ENCODE measurements at regions not wholly inside any gene's neighbourhood (a gene's known extent, or its start where the extent isn't known, plus 50 kb on each side); places are given as distances from the start of the nearest gene placed in this dataset.

GRCh38 chr5:105740242-105740641 is 1930.5 kb downstream of the EFNA5 start:
- no peak for DNase-seq

GRCh38 chr5:105739732-105740131 is 1931.0 kb downstream of the EFNA5 start:
- no peak for DNase-seq

DNA sequence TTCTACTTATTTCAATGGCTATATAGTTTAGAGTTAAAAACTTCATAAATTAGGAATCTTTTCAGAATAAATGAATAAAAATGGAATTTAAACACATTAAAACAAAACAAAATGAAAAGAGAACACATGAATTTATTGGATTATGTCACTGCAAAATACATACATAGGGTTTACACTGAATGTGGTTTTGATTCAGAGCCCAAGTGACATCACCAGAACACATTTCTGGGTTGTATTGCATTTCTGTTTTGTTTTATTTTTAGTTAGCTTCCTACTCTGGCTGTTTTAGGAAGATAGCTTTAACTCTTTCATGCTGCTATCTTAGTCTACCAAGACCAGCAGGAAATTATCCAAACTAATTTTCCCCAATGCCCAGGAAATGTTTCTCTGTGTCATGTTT is 1935.0 kb downstream of the EFNA5 start:
- no peak for DNase-seq

- no peak for DNase-seq
Measured at GRCh38 chr5:105730982-105731381, 1939.8 kb downstream of the EFNA5 start.

DNA sequence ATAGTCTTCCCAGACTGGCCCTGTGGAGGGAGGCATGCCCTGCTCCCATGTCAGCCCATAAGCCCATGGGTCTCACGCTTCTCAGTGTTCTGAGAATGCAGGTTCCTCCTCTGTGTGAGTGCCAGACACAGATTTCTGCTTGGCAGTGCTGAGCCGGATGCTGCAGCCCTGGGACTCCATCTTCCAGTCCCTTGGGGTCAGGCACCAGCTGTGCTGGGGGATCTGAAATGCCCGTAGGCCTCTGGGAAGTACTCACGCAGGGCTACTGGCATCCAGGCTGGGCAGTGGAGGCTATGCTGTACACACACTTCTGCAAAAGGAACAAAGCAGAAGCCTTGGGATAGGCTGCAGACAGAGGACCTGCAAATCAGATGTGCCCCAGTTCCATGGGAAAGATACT is 1944.6 kb downstream of the EFNA5 start:
- DNase-seq, result no peak

- DNase-seq, result no peak
Measured at GRCh38 chr5:105708442-105708841, 1962.3 kb downstream of the EFNA5 start.

- no peak for DNase-seq
Measured at GRCh38 chr5:105702323-105702722, 1968.4 kb downstream of the EFNA5 start.

DNA sequence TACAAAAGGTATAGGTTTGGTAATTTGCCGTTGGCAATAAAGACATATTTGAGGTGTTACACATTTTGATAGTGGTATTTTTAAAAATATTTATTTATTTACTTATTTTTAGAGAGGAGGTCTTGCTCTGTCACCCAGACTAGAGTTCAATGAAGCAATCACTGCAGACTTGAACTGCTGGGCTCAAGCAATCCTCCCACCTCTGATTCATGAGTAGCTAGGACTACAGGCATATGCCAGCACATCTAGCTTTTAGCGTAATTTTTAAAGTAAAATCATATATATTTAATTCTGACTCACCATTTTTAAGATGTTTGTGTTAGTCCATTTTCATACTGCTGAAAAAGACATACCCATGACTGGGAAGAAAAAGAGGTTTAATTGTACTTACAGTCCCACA is 1974.3 kb downstream of the EFNA5 start:
- DNase-seq, result no peak

DNA sequence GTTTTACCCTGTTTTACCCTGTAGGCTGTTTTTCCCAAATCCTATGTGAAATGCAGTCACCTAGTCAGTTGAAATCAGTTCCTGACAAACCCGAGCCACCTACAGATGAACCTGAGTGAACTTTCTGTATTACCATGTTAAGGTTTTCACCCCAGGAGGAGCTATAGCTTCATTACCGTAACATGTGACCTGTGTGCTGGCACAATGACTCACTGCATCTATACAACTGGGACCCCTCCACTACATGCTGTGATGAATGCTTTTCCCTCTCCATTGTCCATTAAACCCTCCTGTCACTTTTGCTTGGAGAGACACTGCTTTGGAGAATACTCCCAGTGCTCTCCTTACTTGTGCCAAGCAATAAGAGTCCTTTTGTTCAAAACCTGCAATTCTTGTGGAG is 1974.8 kb downstream of the EFNA5 start:
- no peak for DNase-seq

DNA sequence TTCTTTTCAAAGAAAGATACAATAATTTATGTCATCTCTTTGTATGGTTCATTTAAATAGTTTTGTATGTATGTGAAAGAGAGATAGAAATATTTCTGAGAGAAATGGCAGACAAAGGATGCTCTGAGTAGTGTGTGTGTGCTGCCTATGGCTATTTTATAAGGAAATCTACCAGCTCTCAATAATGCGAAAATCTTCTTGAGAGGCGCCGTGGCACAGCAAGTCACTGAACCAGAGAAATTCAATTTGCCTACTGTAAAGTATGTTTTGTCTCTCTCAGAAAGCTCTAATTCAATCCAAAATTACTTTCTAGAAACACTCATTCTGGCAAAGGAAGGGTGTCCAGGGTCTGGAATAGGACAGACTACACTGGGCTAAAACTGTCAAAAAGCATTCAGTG is 1981.1 kb downstream of the EFNA5 start:
- DNase-seq, result no peak

DNA sequence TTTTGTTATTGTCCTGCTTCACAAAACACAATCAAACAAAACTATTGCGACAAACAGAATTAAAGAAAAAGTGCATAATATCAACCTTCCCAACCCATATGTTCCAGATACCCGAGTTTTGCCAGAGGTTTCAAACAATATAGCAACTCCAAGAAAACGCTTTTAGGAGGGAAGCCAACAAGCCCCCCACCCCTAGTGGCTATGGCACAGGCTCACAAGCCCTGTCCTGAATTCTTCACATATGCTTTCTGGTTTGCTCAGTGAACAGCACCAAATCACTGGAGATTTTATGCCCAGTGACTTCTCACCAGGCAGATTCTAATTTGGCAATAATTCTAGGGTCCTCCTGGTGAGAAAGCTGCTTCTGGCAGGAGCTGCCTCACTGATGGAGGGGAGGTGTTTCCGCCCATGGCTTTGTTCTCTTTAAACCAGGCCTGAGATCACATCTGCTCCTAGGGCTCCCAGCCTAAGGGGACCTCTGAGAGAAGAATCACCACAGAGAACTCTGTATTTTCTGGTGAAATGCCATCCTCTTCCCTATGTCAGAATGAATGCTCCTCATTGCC is 1982.4 kb downstream of the EFNA5 start:
- no peak for DNase-seq

DNA sequence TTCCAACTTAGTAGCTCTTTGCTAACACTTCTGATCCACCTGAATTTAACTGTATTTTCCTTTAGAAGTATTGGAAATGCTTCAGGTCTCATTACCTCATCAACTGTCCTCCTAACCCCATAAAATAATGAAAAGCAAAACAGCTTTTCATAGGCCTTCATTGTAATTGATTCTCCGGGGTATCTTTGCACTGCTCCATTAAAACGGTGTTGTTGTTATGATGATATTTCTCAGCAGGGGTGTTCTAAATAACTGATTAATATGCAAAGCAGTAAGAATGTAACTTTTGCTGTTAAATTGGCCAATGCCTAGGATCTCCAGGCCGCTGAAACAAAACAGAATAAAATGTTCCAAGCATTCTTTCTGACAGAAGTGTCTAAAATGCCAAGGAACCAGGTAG is 1983.2 kb downstream of the EFNA5 start:
- no peak for DNase-seq

DNA sequence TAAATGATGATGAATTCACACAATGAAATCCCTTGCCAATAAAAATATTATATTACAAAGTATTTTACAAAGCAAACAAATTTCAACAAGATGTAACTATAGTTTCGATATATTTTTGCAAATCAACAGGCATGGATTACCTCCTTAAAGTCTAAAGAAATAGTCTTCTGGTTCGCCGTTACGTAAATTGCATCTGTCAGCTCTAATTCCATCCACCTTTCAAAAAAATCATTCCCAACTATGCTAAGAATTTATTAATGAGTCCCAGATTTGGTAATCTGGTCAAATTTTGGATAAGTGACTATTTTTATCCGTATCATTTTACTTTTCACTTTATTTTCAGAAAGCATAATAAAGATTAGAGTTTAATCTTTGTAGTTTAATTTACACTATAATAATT is 1984.9 kb downstream of the EFNA5 start:
- DNase-seq, result no peak

DNA sequence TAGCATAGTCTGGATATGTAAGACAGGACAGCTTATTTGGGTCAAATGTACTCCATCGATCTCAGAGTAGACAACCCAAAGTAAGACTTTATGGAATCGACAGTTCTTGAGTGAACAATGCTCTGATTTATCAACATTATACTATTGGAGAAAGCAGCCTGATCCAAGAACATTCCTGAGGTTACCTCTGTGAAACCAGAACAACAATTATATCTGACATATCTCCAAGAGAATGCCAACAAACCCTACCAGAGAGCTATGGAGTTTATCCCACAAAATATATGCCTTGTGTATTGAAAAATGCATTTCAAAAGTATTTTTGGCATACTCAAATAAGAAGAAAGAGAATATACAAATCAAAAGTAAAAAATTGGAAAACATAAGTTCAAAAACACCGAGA is 1985.9 kb downstream of the EFNA5 start:
- no peak for DNase-seq

DNA sequence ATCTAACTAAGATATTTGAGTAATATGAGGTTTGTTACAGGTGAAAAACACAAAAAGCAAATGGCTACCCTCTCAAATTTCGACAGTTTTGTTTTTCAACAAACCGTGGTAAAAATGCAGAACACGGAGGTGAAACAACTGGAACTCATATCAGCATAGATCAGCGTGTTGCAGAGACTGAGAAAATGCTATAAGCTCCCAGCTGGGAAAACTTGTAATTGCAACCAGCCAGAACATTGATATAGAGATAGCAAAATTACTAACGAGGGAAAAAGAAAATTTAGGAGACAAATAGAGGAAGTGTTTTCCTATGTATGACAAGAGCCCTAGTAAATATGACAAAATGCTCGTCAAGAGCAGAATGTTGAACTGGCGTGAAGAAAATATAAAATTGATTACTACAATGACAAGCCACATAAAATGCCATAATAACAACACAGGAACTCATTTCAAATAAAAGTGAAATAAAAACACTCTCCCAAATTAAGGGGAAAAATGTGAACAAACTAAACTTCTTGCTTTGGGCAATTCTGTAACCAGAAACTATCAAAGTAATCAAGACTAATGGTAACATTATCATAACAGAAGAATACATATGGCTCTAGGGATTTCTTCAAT is 1989.8 kb downstream of the EFNA5 start:
- DNase-seq, result no peak

DNA sequence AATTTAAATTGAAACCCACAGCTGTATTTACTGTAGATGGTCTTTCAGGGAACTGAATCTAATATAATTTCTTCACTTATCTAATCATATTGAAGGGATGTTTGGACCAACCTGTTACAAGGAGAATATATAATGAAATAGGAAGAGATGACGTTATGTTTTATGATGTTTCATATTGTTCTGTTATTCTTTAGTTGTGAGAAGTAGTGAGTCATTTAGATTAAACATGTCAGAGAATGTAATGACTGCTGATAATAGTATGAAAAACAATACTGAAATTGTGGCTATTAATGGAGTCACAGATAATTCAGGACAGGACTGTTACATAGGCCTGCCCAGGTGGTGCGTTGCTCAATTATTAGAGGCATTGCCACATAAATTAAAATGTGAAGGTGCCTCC is 1993.4 kb downstream of the EFNA5 start:
- no peak for DNase-seq

DNA sequence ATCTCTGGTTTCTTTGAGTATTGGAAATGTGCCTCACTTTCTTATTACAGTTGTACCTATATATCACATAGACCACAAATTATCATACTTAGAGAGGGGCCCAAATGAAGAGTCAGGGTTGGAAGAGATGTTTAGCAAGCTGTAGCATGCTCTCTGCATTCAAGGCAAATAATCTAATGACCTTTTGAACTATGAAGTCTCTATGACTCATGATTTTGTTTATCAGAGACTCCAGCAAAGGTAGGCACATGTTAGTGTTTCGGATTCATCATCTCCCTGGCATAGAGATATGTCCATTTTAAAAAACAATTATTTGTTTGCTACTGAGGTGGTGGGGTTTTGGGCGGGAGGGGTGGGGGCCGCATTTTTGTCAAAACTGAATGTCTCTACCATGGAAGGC is 2000.1 kb downstream of the EFNA5 start:
- DNase-seq, result no peak

- DNase-seq, result no peak
Measured at GRCh38 chr5:105663671-105664070, 2007.1 kb downstream of the EFNA5 start.

DNA sequence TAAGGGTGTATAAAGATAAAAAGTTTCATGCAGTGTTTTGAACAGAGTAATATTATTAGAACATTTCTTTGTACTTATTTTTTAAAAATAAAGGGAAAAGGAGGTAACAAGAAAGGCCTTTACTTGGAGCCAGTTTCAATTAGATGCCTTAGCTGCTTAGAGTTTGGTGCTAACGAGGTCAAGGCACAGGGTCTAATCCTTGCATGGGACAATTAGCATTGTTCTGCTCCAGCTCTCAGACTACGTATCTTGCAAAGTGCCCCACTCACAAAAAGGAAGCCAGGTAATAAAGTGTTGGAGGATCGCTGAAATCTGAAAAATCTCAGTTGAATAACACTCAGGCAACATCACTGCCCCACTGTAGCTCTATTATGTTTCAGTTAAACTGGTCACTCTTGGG is 2011.3 kb downstream of the EFNA5 start:
- DNase-seq, result no peak

DNA sequence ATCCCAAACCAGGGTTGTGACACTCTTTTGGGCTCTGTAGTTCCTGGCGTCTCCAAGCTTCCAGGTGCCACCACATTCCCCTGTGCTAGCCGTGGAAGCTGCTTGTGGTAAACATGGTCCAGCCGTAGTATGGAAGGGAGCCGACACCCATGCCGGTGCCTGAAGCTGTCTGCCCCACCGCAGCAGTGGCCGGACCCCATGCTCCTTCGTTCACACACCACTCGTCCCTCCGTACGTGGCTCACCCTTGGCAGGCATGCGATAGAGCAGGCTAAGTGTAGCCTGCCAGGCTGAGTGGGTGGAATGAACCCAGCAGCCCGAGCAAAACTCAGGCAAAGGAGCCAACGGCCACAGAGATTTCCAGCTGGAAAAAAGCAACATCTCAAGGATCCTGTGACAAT is 2030.4 kb downstream of the EFNA5 start:
- no peak for DNase-seq

- DNase-seq, result no peak
Measured at GRCh38 chr5:105639511-105639910, 2031.2 kb downstream of the EFNA5 start.

DNA sequence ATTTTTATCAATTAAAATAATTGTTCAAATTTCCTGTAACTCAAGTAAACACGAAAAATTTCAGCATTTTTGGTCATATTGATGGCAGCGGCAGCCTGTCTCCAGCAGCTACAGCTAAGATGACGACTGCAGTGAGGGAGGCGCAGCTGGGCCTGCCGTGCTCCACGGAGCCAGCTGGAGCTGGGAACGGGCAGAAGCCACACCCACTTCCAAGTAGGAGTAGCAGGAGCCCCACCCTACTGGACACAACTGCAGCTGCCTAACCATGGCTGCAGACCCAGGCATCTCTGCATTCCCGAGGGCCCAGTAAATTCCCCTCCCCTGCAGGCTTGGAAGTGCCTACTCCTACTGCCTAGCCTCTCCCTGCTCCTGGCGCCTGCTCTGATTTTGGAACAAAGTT is 2031.7 kb downstream of the EFNA5 start:
- no peak for DNase-seq

DNA sequence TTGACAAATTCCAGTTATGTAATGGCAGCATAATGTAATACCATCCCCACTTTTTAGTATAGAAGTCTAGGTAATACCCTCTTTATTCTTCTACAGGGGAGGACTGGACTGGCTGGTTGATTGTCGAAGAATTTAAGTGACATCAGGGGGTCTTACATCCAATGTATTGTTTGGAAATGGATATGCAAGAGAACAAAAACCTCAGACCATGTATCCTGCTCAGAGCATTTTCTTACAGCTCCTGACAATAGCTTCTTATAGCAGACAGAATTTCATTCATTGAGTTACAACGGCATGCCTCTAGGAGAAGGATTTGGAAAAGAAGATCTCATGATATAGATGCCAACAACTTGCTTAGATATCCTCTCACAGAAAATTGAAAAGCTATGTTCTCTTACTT is 2032.3 kb downstream of the EFNA5 start:
- no peak for DNase-seq

- DNase-seq, result no peak
Measured at GRCh38 chr5:105632043-105632442, 2038.7 kb downstream of the EFNA5 start.

DNA sequence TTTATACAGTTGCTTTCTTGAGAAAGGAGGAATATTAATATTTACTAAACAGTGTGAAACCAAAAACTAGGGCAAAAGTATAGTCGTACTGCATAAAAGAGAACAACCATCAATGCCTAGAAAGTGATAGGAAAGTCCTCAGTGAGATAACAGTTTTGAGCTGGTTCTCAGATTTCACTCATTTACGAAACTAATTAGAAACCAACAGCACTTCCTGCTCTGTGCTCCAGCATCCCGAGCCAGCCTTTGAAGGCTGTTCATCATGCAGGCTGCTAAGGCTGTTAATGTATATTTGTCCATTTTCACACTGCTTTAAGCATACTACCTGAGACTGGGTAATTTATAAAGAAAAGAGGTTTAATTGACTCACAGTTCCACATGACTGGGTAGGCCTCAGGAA is 2039.9 kb downstream of the EFNA5 start:
- no peak for DNase-seq

DNA sequence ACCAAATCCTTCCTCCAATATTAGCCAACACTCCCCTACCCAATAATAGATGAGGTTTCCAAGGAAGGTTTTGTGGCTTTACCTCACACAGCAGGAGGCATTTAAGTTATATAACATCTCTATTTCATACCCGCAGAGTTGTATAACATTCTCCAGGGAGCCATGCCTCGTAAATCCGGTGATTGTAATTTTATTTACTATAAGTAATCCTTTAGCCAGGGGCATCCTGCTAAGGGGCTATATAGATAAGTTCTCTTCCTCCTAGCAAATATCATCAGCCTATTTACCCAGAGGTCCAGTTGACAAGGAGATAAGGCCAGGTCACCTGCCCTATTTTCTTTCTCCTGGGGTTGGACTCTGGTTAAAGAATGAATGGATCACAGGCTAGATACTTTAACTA is 2051.0 kb downstream of the EFNA5 start:
- no peak for DNase-seq
